ENCODE measurements at regions not wholly inside any gene's neighbourhood (a gene's known extent, or its start where the extent isn't known, plus 50 kb on each side); places are given as distances from the start of the nearest gene placed in this dataset.

GRCh38 chr20:24118441-24119175 is 130.0 kb upstream of the GGTLC1 start:
- Mint-ChIP-seq H3K4me1 (peaks cover 1% of the 10 kb centered on the region), H3K9me3 (no peaks in the 10 kb centered on the region), H3K36me3 (no peaks in the 10 kb centered on the region), H3K27ac (no peak overlapping the region), H3K27me3 (peaks cover 20% of the 10 kb centered on the region), H3K4me3 (no peak overlapping the region)
- ATAC-seq (ENCODE audit: low read depth) (no peak), DNase-seq (no peak)
- POLR2A ChIA-PET, result interaction anchor here (0.9 kb wide), 1 partner anchor 207 kb away, joined by 3 read pairs; no protein-coding TSS in a partner anchor

- ATAC-seq (ENCODE audit: low read depth), result no peak
- no peaks in the 10 kb centered on the region for H3K9me3 Mint-ChIP-seq
- DNase-seq, result no peak
- no peak overlapping the region for H3K4me3 Mint-ChIP-seq
- H3K27me3 Mint-ChIP-seq, result peaks cover 18% of the 10 kb centered on the region
- H3K36me3 Mint-ChIP-seq, result no peaks in the 10 kb centered on the region
- H3K4me1 Mint-ChIP-seq, result peaks cover 1% of the 10 kb centered on the region
- POLR2A ChIA-PET, result interaction anchor here (0.9 kb wide), 1 partner anchor 208 kb away, joined by 3 read pairs; no protein-coding TSS in a partner anchor
- H3K27ac Mint-ChIP-seq, result no peak overlapping the region
Measured at GRCh38 chr20:24118034-24118433, 129.5 kb upstream of the GGTLC1 start.

- Mint-ChIP-seq H3K27ac (no peak overlapping the region), H3K27me3 (peaks cover 18% of the 10 kb centered on the region), H3K9me3 (no peaks in the 10 kb centered on the region), H3K4me3 (no peak overlapping the region), H3K4me1 (peaks cover 1% of the 10 kb centered on the region), H3K36me3 (no peaks in the 10 kb centered on the region)
- no peak for DNase-seq
- POLR2A ChIA-PET, result no interaction called here
- ATAC-seq (ENCODE audit: low read depth), result no peak
Measured at GRCh38 chr20:24117383-24117782, 128.8 kb upstream of the GGTLC1 start.

- peaks cover 18% of the 10 kb centered on the region for H3K27me3 Mint-ChIP-seq
- ATAC-seq (ENCODE audit: low read depth) (no peak), DNase-seq (no peak)
- H3K36me3 Mint-ChIP-seq, result no peaks in the 10 kb centered on the region
- H3K4me3 Mint-ChIP-seq, result no peak overlapping the region
- POLR2A ChIA-PET, result no interaction called here
- H3K27ac Mint-ChIP-seq, result no peak overlapping the region
- H3K4me1 Mint-ChIP-seq, result peaks cover 1% of the 10 kb centered on the region
- H3K9me3 Mint-ChIP-seq, result no peaks in the 10 kb centered on the region
Measured at GRCh38 chr20:24116611-24117010, 128.0 kb upstream of the GGTLC1 start.

- Mint-ChIP-seq H3K4me1 (peaks cover 1% of the 10 kb centered on the region), H3K36me3 (no peaks in the 10 kb centered on the region), H3K9me3 (no peaks in the 10 kb centered on the region), H3K27me3 (peaks cover 7% of the 10 kb centered on the region), H3K4me3 (no peak overlapping the region), H3K27ac (no peak overlapping the region)
- DNase-seq, result no peak
- ATAC-seq (ENCODE audit: low read depth), result no peak
- POLR2A ChIA-PET, result no interaction called here
Measured at GRCh38 chr20:24112360-24112759, 123.8 kb upstream of the GGTLC1 start.

- Mint-ChIP-seq H3K36me3 (no peaks in the 10 kb centered on the region), H3K27ac (no peak overlapping the region), H3K4me1 (peaks cover 1% of the 10 kb centered on the region), H3K9me3 (no peaks in the 10 kb centered on the region), H3K4me3 (no peak overlapping the region), H3K27me3 (peaks cover 11% of the 10 kb centered on the region)
- no peak for ATAC-seq (ENCODE audit: low read depth)
- POLR2A ChIA-PET, result no interaction called here
- no peak for DNase-seq
Measured at GRCh38 chr20:24111858-24112257, 123.3 kb upstream of the GGTLC1 start.

GRCh38 chr20:24109537-24109936 is 121.0 kb upstream of the GGTLC1 start:
- H3K9me3 Mint-ChIP-seq, result no peaks in the 10 kb centered on the region
- H3K27me3 Mint-ChIP-seq, result peaks cover 12% of the 10 kb centered on the region
- H3K36me3 Mint-ChIP-seq, result no peaks in the 10 kb centered on the region
- no peak overlapping the region for H3K27ac Mint-ChIP-seq
- H3K4me3 Mint-ChIP-seq, result no peak overlapping the region
- no peak for ATAC-seq (ENCODE audit: low read depth)
- no peak for DNase-seq
- no peaks in the 10 kb centered on the region for H3K4me1 Mint-ChIP-seq
- POLR2A ChIA-PET, result no interaction called here

- DNase-seq, result no peak
- Mint-ChIP-seq H3K9me3 (no peaks in the 10 kb centered on the region), H3K36me3 (no peaks in the 10 kb centered on the region), H3K4me3 (no peak overlapping the region), H3K27me3 (peaks cover 12% of the 10 kb centered on the region), H3K27ac (no peak overlapping the region), H3K4me1 (no peaks in the 10 kb centered on the region)
- ATAC-seq (ENCODE audit: low read depth), result no peak
- POLR2A ChIA-PET, result no interaction called here
Measured at GRCh38 chr20:24109008-24109407, 120.4 kb upstream of the GGTLC1 start.

GRCh38 chr20:24108581-24108980 is 120.0 kb upstream of the GGTLC1 start:
- no peaks in the 10 kb centered on the region for H3K4me1 Mint-ChIP-seq
- DNase-seq (no peak), ATAC-seq (ENCODE audit: low read depth) (no peak)
- H3K4me3 Mint-ChIP-seq, result no peak overlapping the region
- POLR2A ChIA-PET, result no interaction called here
- no peaks in the 10 kb centered on the region for H3K36me3 Mint-ChIP-seq
- peaks cover 12% of the 10 kb centered on the region for H3K27me3 Mint-ChIP-seq
- no peak overlapping the region for H3K27ac Mint-ChIP-seq
- no peaks in the 10 kb centered on the region for H3K9me3 Mint-ChIP-seq

- no peaks in the 10 kb centered on the region for H3K36me3 Mint-ChIP-seq
- DNase-seq (no peak), ATAC-seq (ENCODE audit: low read depth) (no peak)
- no peak overlapping the region for H3K4me3 Mint-ChIP-seq
- peaks cover 2% of the 10 kb centered on the region for H3K4me1 Mint-ChIP-seq
- peaks cover 12% of the 10 kb centered on the region for H3K27me3 Mint-ChIP-seq
- H3K9me3 Mint-ChIP-seq, result no peaks in the 10 kb centered on the region
- POLR2A ChIA-PET, result no interaction called here
- H3K27ac Mint-ChIP-seq, result no peak overlapping the region
Measured at GRCh38 chr20:24106801-24107445, 118.3 kb upstream of the GGTLC1 start.

GRCh38 chr20:24106150-24106800 is 117.7 kb upstream of the GGTLC1 start:
- Mint-ChIP-seq H3K27ac (no peak overlapping the region), H3K4me1 (peaks cover 2% of the 10 kb centered on the region), H3K9me3 (no peaks in the 10 kb centered on the region), H3K27me3 (peaks cover 12% of the 10 kb centered on the region), H3K4me3 (no peak overlapping the region), H3K36me3 (no peaks in the 10 kb centered on the region)
- POLR2A ChIA-PET, result no interaction called here
- DNase-seq, result no peak
- ATAC-seq (ENCODE audit: low read depth), result no peak

- Mint-ChIP-seq H3K27ac (no peak overlapping the region), H3K27me3 (peaks cover 9% of the 10 kb centered on the region), H3K9me3 (no peaks in the 10 kb centered on the region), H3K4me1 (peaks cover 10% of the 10 kb centered on the region), H3K4me3 (no peak overlapping the region), H3K36me3 (no peaks in the 10 kb centered on the region)
- ATAC-seq (ENCODE audit: low read depth), result no peak
- POLR2A ChIA-PET, result no interaction called here
- DNase-seq, result no peak
Measured at GRCh38 chr20:24102749-24103333, 114.3 kb upstream of the GGTLC1 start.

- Mint-ChIP-seq H3K4me1 (peaks cover 10% of the 10 kb centered on the region), H3K36me3 (no peaks in the 10 kb centered on the region), H3K4me3 (no peak overlapping the region), H3K27ac (no peak overlapping the region), H3K27me3 (peaks cover 9% of the 10 kb centered on the region), H3K9me3 (no peaks in the 10 kb centered on the region)
- peak; percentile 51 for ATAC-seq (ENCODE audit: low read depth)
- DNase-seq, result peak; percentile 48
- POLR2A ChIA-PET, result no interaction called here
Measured at GRCh38 chr20:24102290-24102689, 113.7 kb upstream of the GGTLC1 start.
